ENCODE measurements at regions not wholly inside any gene's neighbourhood (a gene's known extent, or its start where the extent isn't known, plus 50 kb on each side); places are given as distances from the start of the nearest gene placed in this dataset.

- Histone ChIP-seq H3K4me3 (no peak overlapping the region), H3K4me1 (ENCODE audit: insufficient read depth) (no peaks in the 10 kb centered on the region), H3K27ac (no peak overlapping the region), H3K27me3 (no peaks in the 10 kb centered on the region), H3K36me3 (no peaks in the 10 kb centered on the region), H3K9me3 (no peaks in the 10 kb centered on the region)
- DNase-seq = no peak
- TF ChIP-seq POLR2A (IDR thresholded peaks at IDR 0.05) (no peak), CTCF (IDR thresholded peaks at IDR 0.05) (no peak), EP300 (IDR thresholded peaks at IDR 0.05) (no peak)
- 83 to 86% (median 85%) methylated on average over 5 of the region's 5 CpGs for WGBS, 3 donors
- intact Hi-C loops (cut with DNase I) = no loop called here
Observed at GRCh38 chr2:196275646-196276352, 104.4 kb upstream of the STK17B start.

DNA sequence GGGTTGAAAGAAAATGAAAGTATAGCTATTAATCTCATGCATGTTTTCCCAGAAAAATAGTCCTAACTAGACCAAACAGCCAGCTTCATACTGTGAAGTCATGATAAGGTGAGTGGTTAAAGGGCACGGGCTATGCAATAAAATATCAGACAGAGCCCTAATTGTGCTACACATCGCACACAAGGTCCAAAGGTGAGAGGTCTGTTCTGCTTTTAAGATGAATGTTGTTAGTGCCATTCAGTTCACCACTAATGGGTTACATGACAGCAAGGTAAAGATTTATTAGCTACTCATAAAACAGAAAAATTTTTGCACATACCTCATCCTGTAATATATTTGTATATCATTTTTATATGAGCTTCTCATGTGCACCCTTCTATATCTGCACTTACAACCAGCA, 105.0 kb upstream of the STK17B start:
- intact Hi-C loops (cut with DNase I) = no loop called here
- WGBS, 3 donors = 31 to 36% (median 34%) methylated on average over 2 of the region's 2 CpGs
- no peak for DNase-seq

DNA sequence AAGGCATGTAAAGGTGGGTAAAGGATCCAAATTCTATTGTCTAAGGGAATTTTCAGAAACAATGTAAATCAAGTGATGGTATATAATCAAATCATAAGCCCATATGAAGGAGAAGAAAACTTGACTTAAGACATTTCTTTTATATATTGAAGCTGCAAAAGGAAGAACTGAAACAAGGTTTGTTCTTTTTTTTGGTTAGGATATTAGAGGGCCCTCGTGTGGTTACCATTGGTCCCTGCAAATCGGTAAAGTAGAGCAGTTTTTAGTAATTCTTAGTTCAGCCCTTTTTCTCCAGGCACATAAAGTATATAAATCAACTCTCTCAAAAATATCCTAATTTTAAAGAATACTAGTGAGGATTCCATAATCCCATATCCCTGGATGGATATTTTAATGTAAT, 105.6 kb upstream of the STK17B start:
- H3K4me3 ChIP-seq = no peak overlapping the region
- H3K36me3 ChIP-seq = no peaks in the 10 kb centered on the region
- H3K9me3 ChIP-seq = no peaks in the 10 kb centered on the region
- no peak for TF ChIP-seq CTCF (IDR thresholded peaks at IDR 0.05)
- no peak for TF ChIP-seq POLR2A (IDR thresholded peaks at IDR 0.05)
- no peak for TF ChIP-seq EP300 (IDR thresholded peaks at IDR 0.05)
- intact Hi-C loops (cut with DNase I) = no loop called here
- H3K27me3 ChIP-seq = no peaks in the 10 kb centered on the region
- no peak overlapping the region for H3K27ac ChIP-seq
- WGBS, 3 donors = 45 to 57% (median 55%) methylated on average over 2 of the region's 2 CpGs
- no peaks in the 10 kb centered on the region for H3K4me1 ChIP-seq (ENCODE audit: insufficient read depth)
- no peak for DNase-seq

More for the DNA sequence above, 105.0 kb upstream of the STK17B start:
- H3K27me3 ChIP-seq = no peaks in the 10 kb centered on the region
- H3K36me3 ChIP-seq = no peaks in the 10 kb centered on the region
- no peaks in the 10 kb centered on the region for H3K4me1 ChIP-seq (ENCODE audit: insufficient read depth)
- no peaks in the 10 kb centered on the region for H3K9me3 ChIP-seq
- no peak for TF ChIP-seq CTCF (IDR thresholded peaks at IDR 0.05)
- no peak for TF ChIP-seq EP300 (IDR thresholded peaks at IDR 0.05)
- TF ChIP-seq POLR2A (IDR thresholded peaks at IDR 0.05) = no peak
- no peak overlapping the region for H3K4me3 ChIP-seq
- no peak overlapping the region for H3K27ac ChIP-seq

- no peaks in the 10 kb centered on the region for H3K9me3 ChIP-seq
- DNase-seq = no peak
- no peak overlapping the region for H3K4me3 ChIP-seq
- TF ChIP-seq CTCF (IDR thresholded peaks at IDR 0.05) (no peak), EP300 (IDR thresholded peaks at IDR 0.05) (no peak), POLR2A (IDR thresholded peaks at IDR 0.05) (no peak)
- H3K36me3 ChIP-seq = no peaks in the 10 kb centered on the region
- no peaks in the 10 kb centered on the region for H3K4me1 ChIP-seq (ENCODE audit: insufficient read depth)
- intact Hi-C loops (cut with DNase I) = no loop called here
- no peaks in the 10 kb centered on the region for H3K27me3 ChIP-seq
- no peak overlapping the region for H3K27ac ChIP-seq
- 94 to 95% (median 94%) methylated on average over 10 of the region's 10 CpGs for WGBS, 3 donors
Observed at GRCh38 chr2:196278491-196278911, 107.1 kb upstream of the STK17B start.

All from ovary (tissue), 7 donors.